Loucy (cell line): ENCODE measurements at regions not wholly inside any gene's neighbourhood (a gene's known extent, or its start where the extent isn't known, plus 50 kb on each side); places are given as distances from the start of the nearest gene placed in this dataset.

Experiments
- H2AFZ ChIP-seq: fragments of 200-600 bp; sonication (generic); 2 replicates; pipeline ENCODE4 v1.6.0; 2016; ENCODE audit warnings: antibody characterized with exemption, mild to moderate bottlenecking, low read length, moderate library complexity
- H3F3A ChIP-seq: fragments of 200-600 bp; 2 replicates; pipeline ENCODE4 v1.6.0; 2016; ENCODE audit warnings: antibody characterized with exemption, low read depth, mild to moderate bottlenecking
- H3K27me3 ChIP-seq: fragments of 200-600 bp; sonication (generic); 2 replicates; pipeline ENCODE4 v1.6.1; 2014; ENCODE audit warnings: low read length, mild to moderate bottlenecking; ENCODE audit not compliant: insufficient read depth, poor library complexity, severe bottlenecking
- H3K36me3 ChIP-seq: fragments of 200-600 bp; sonication (generic); 2 replicates; pipeline ENCODE4 v1.6.1; 2016; ENCODE audit warnings: low read length; ENCODE audit not compliant: insufficient read depth
- H3K4me1 ChIP-seq: fragments of 200-600 bp; sonication (generic); 2 replicates; pipeline ENCODE4 v1.5.1; 2014; ENCODE audit warnings: low read length, mild to moderate bottlenecking; ENCODE audit not compliant: insufficient read depth, poor library complexity, severe bottlenecking
- H3K4me2 ChIP-seq: fragments of 200-600 bp; sonication (generic); 2 replicates; pipeline ENCODE4 v1.6.0; 2014; ENCODE audit warnings: antibody characterized with exemption, low read length, low read depth, mild to moderate bottlenecking; ENCODE audit not compliant: poor library complexity, severe bottlenecking
- H3K4me3 ChIP-seq: fragments of 200-600 bp; sonication (generic); 2 replicates; pipeline ENCODE4 v1.5.1; 2014; ENCODE audit warnings: low read length, mild to moderate bottlenecking, mixed read lengths; ENCODE audit not compliant: poor library complexity, severe bottlenecking
- H3K79me2 ChIP-seq: fragments of 200-600 bp; sonication (generic); 2 replicates; pipeline ENCODE4 v1.6.1; 2014; ENCODE audit warnings: low read length; ENCODE audit not compliant: insufficient read depth
- H3K9ac ChIP-seq: fragments of 200-600 bp; sonication (generic); 2 replicates; pipeline ENCODE4 v1.6.0; 2014; ENCODE audit warnings: mild to moderate bottlenecking, low read depth, low read length, moderate library complexity; ENCODE audit not compliant: poor library complexity, severe bottlenecking
- H3K9me2 ChIP-seq: fragments of 200-600 bp; sonication (generic); replicated peaks from 2 replicates; pipeline ENCODE4 v1.6.1; 2016; ENCODE audit warnings: low read depth, low read length, mixed read lengths
- H3K9me3 ChIP-seq: fragments of 200-600 bp; sonication (generic); 2 replicates; pipeline ENCODE4 v1.6.1; 2014; ENCODE audit warnings: mild to moderate bottlenecking, antibody characterized with exemption, low read length, low read depth; ENCODE audit not compliant: insufficient read depth
- H4K20me1 ChIP-seq: fragments of 200-600 bp; sonication (generic); 2 replicates; pipeline ENCODE4 v1.6.0; 2014; ENCODE audit warnings: antibody characterized with exemption, low read length, mild to moderate bottlenecking; ENCODE audit not compliant: insufficient read depth, poor library complexity, severe bottlenecking
- EZH2phosphoT487 ChIP-seq: fragments of 200-600 bp; IDR thresholded peaks from 2 replicates; pipeline ENCODE4 v1.6.1; 2018; ENCODE audit warnings: antibody characterized with exemption, mild to moderate bottlenecking, moderate library complexity, borderline replicate concordance
- TF ChIP-seq, protein P1 (sequence below): fragments of 200-600 bp; sonication (generic); conservative IDR thresholded peaks from 2 replicates; pipeline ENCODE4 v1.5.1; 2014; ENCODE audit warnings: mild to moderate bottlenecking, antibody characterized with exemption, low read length

DNA sequence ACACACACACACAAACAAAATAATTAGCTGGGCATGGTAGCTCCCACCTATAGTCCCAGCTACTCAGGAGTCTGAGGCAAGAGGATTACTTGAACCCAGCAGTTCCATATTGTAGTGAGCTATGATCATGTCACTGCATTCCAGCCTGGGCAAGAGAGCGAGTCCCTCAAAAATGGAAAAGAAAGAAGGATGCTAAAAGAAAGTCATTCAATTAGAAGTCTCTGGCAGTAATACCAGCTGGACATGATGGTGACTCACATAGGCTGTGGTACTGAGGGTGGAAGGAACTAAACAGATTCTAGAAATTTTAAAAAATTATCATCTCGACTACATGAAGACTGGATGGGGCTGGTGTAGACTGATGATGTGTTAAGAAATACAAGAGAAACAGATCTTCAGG, 385.3 kb downstream of the ETV1 start:
- Histone ChIP-seq H4K20me1 (no peaks in the 10 kb centered on the region), H3K9ac (no peak overlapping the region), H3K4me3 (no peak overlapping the region), H3K79me2 (no peaks in the 10 kb centered on the region), H2AFZ (no peak overlapping the region), H3K27me3 (no peaks in the 10 kb centered on the region), H3F3A (no peaks in the 10 kb centered on the region), H3K4me1 (no peaks in the 10 kb centered on the region), H3K4me2 (no peak overlapping the region), H3K9me2 (no peaks in the 10 kb centered on the region), H3K9me3 (0 out of 2 replicates have a peak, but pooled peaks cover 2% of the 10 kb centered on the region), H3K36me3 (no peaks in the 10 kb centered on the region)
- TF ChIP-seq EZH2phosphoT487 = no peak
- TF ChIP-seq, protein P1, sequence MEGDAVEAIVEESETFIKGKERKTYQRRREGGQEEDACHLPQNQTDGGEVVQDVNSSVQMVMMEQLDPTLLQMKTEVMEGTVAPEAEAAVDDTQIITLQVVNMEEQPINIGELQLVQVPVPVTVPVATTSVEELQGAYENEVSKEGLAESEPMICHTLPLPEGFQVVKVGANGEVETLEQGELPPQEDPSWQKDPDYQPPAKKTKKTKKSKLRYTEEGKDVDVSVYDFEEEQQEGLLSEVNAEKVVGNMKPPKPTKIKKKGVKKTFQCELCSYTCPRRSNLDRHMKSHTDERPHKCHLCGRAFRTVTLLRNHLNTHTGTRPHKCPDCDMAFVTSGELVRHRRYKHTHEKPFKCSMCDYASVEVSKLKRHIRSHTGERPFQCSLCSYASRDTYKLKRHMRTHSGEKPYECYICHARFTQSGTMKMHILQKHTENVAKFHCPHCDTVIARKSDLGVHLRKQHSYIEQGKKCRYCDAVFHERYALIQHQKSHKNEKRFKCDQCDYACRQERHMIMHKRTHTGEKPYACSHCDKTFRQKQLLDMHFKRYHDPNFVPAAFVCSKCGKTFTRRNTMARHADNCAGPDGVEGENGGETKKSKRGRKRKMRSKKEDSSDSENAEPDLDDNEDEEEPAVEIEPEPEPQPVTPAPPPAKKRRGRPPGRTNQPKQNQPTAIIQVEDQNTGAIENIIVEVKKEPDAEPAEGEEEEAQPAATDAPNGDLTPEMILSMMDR = no peak

DNA sequence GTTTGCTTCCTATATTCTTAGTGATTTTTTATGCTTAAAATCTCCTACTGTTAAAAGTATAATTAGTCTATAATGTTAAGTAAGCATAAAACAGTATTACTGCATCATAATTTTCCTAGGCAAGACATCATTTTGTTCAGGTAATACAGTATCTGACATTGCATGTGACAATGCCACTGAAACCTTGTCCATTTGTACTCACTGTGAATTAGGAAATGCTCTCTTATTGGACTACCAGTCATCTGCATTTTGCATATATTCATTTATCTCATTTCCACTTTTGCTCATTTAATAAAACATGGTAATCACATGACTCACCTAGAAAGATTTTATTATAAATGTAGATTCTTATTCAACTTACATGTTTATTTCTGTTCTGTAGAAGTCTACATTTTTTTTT, 379.1 kb downstream of the ETV1 start:
- 0 out of 2 replicates have a peak, but pooled peaks cover 2% of the 10 kb centered on the region for H3K9me3 ChIP-seq
- no peaks in the 10 kb centered on the region for H3K36me3 ChIP-seq
- no peaks in the 10 kb centered on the region for H3K4me1 ChIP-seq
- no peak overlapping the region for H3K4me2 ChIP-seq
- no peak for TF ChIP-seq EZH2phosphoT487
- TF ChIP-seq, protein P1 = no peak
- no peaks in the 10 kb centered on the region for H3K79me2 ChIP-seq
- H3K4me3 ChIP-seq = no peak overlapping the region
- H2AFZ ChIP-seq = no peak overlapping the region
- no peaks in the 10 kb centered on the region for H3K9me2 ChIP-seq
- no peaks in the 10 kb centered on the region for H3F3A ChIP-seq
- H3K9ac ChIP-seq = no peak overlapping the region
- no peaks in the 10 kb centered on the region for H3K27me3 ChIP-seq
- H4K20me1 ChIP-seq = no peaks in the 10 kb centered on the region

DNA sequence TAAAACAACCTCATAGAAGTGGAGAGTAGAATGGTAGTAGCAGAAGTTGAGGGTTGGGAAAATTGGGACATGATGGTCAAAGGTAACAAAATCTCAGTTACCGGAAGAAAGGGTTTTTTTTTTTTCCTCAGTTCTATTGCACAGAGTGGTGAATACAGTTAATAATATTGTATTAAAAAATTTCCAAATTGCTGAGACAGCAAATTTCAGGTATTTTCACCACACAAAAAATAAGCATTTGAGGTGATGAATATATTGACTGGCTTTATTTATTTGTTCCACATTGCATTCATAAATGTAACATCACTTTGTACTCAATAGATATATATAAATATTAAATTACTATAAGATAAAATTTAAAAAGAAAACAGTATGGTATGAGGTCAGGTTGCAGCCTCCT, 373.8 kb downstream of the ETV1 start:
- Histone ChIP-seq H4K20me1 (no peaks in the 10 kb centered on the region), H2AFZ (no peak overlapping the region), H3K4me2 (no peak overlapping the region), H3K27me3 (no peaks in the 10 kb centered on the region), H3K9me2 (no peaks in the 10 kb centered on the region), H3K79me2 (no peaks in the 10 kb centered on the region), H3K36me3 (no peaks in the 10 kb centered on the region), H3K9ac (no peak overlapping the region), H3K4me3 (no peak overlapping the region), H3K4me1 (no peaks in the 10 kb centered on the region), H3F3A (no peaks in the 10 kb centered on the region), H3K9me3 (no peaks in the 10 kb centered on the region)
- no peak for TF ChIP-seq EZH2phosphoT487
- TF ChIP-seq, protein P1 = no peak
